HCT116 (cell line): ENCODE measurements at regions not wholly inside any gene's neighbourhood (a gene's known extent, or its start where the extent isn't known, plus 50 kb on each side); places are given as distances from the start of the nearest gene placed in this dataset.
A peak's percentile ranks its signal among the peaks of the same experiment; 100 is the strongest.

Source experiments
- ATAC-seq: fragments of 200-7000 bp; cut with Tn5 transposase; 2 replicates; pipeline ENCODE4 v1.9.1; 2020; ENCODE audit warnings: mild to moderate bottlenecking, moderate library complexity
- BruUV-seq: library from RNA; stranded (reverse); fragments of 400-500 nt; replicated peaks from 2 replicates; lab custom pipeline; 2021; lab: Mats Ljungman, UMichigan
- CTCF ChIA-PET: fragments of 300-600 bp; sonication (Branson Sonifier 250); formaldehyde crosslinking; loops from one replicate; lab custom pipeline; 2021; ENCODE audit warnings: antibody characterized with exemption; lab: Charles Lee
- POLR2A ChIA-PET: fragments of 300-600, 350-600 bp; sonication (Branson Sonifier 250); formaldehyde crosslinking; loops from one replicate; lab custom pipeline; 2021; ENCODE audit warnings: antibody characterized with exemption; lab: Charles Lee
- RAD21 ChIA-PET, 2 experiments: fragments of 300-600 bp; sonication (Branson Sonifier 250); formaldehyde crosslinking; loops; one replicate each; lab custom pipeline; 2023; ENCODE audit warnings: low total read pairs in 2 of 2; ENCODE audit not compliant: uncharacterized antibody in 2 of 2, unreplicated experiment in 2 of 2, low non-redundant PET in 1 of 2; lab: Charles Lee
- DNase-seq: peaks from one replicate; pipeline ENCODE4 v3.0.0-alpha.2; 2010; ENCODE audit warnings: low read depth, low spot score
- H2AFZ ChIP-seq: fragments of 200-600 bp; shearing (Covaris generic), sonication (generic); 2 replicates; pipeline ENCODE4 v1.6.1; 2017; ENCODE audit warnings: low read depth, mixed run types, mixed read lengths, antibody characterized with exemption, low read length; ENCODE audit not compliant: poor library complexity, severe bottlenecking
- H3K27ac ChIP-seq: 2 replicates; pipeline ENCODE4 v1.5.1; 2012; ENCODE audit warnings: low read depth, low read length
- H3K27me3 ChIP-seq: fragments of 200-600 bp; sonication (generic); 2 replicates; pipeline ENCODE4 v1.6.1; 2016; ENCODE audit warnings: mixed run types, low read length, mixed read lengths; ENCODE audit not compliant: insufficient read depth
- H3K36me3 ChIP-seq, 2 experiments: fragments of 200-500 bp in 1 of 2; fragments of 200-600 bp in 1 of 2; sonication (Bioruptor generic) in 1 of 2; sonication (generic) in 1 of 2; 2 replicates each; pipeline versions ENCODE4 v1.5.1 to v1.6.1; 2014 to 2016; ENCODE audit warnings: low read length in 2 of 2, inconsistent platforms in 1 of 2, mixed read lengths in 1 of 2, mixed run types in 1 of 2; ENCODE audit not compliant: insufficient read depth in 2 of 2, control insufficient read depth in 1 of 2
- H3K4me1 ChIP-seq, 2 experiments: fragments of 200-600 bp in 1 of 2; sonication (generic) in 1 of 2; 2 replicates each; pipeline versions ENCODE4 v1.5.1 to v1.6.1; 2012 to 2017; ENCODE audit warnings: low read length in 2 of 2, inconsistent platforms in 1 of 2, mild to moderate bottlenecking in 1 of 2, mixed read lengths in 1 of 2, mixed run types in 1 of 2, moderate library complexity in 1 of 2; ENCODE audit not compliant: insufficient read depth in 2 of 2, control insufficient read depth in 1 of 2
- H3K4me2 ChIP-seq: fragments of 200-600 bp; sonication (generic); 2 replicates; pipeline ENCODE4 v1.6.1; 2017; ENCODE audit warnings: mixed run types, low read length, mixed read lengths
- H3K4me3 ChIP-seq, 2 experiments: fragments of 200-600 bp in 1 of 2; sonication (generic) in 1 of 2; replicated peaks in 1 of 2; 2 replicates each; pipeline ENCODE4 v1.5.1; 2011 to 2016; ENCODE audit warnings: low read length in 2 of 2, control low read depth in 1 of 2, low read depth in 1 of 2, mild to moderate bottlenecking in 1 of 2, mixed read lengths in 1 of 2, mixed run types in 1 of 2
- H3K79me2 ChIP-seq: fragments of 200-600 bp; sonication (generic); 2 replicates; pipeline ENCODE4 v1.6.1; 2017; ENCODE audit warnings: mild to moderate bottlenecking, mixed run types, low read length, moderate library complexity, mixed read lengths; ENCODE audit not compliant: insufficient read depth
- H3K9ac ChIP-seq: fragments of 200-600 bp; sonication (generic); 2 replicates; pipeline ENCODE4 v1.6.1; 2016; ENCODE audit warnings: low read length, mixed read lengths
- H3K9me2 ChIP-seq: fragments of 200-600 bp; sonication (generic), shearing (Covaris generic); 2 replicates; pipeline ENCODE4 v1.6.1; 2017; ENCODE audit warnings: mixed run types, mild to moderate bottlenecking, moderate library complexity; ENCODE audit not compliant: insufficient read depth
- H3K9me3 ChIP-seq, 2 experiments: fragments of 200-500 bp in 1 of 2; fragments of 200-600 bp in 1 of 2; sonication (Bioruptor generic) in 1 of 2; sonication (generic) in 1 of 2; 2 replicates each; pipeline ENCODE4 v1.6.1; 2014 to 2017; ENCODE audit warnings: low read length in 2 of 2, mixed read lengths in 2 of 2, inconsistent platforms in 1 of 2, low read depth in 1 of 2, mild to moderate bottlenecking in 1 of 2, mixed run types in 1 of 2, moderate library complexity in 1 of 2; ENCODE audit not compliant: control insufficient read depth in 1 of 2, insufficient read depth in 1 of 2
- H4K20me1 ChIP-seq: fragments of 200-600 bp; sonication (generic), shearing (Covaris generic); 2 replicates; pipeline ENCODE4 v1.6.1; 2017; ENCODE audit warnings: mixed run types, mild to moderate bottlenecking, moderate library complexity; ENCODE audit not compliant: insufficient read depth
- CBX3 ChIP-seq: IDR thresholded peaks from 2 replicates; pipeline ENCODE4 v1.6.1; 2012; ENCODE audit warnings: low read depth
- CTCF ChIP-seq, 3 experiments: fragments of 200-600 bp in 1 of 3; sonication (generic) in 1 of 3; IDR thresholded peaks in 2 of 3; conservative IDR thresholded peaks in 1 of 3; 2 replicates each; pipeline ENCODE4 v1.5.1; 2012 to 2017; ENCODE audit warnings: low read depth in 2 of 3, low read length in 2 of 3, antibody characterized with exemption in 1 of 3, borderline replicate concordance in 1 of 3, control low read depth in 1 of 3, mild to moderate bottlenecking in 1 of 3, mixed read lengths in 1 of 3, mixed run types in 1 of 3, moderate library complexity in 1 of 3; ENCODE audit not compliant: insufficient read depth in 1 of 3
- EGR1 ChIP-seq: IDR thresholded peaks from 2 replicates; pipeline ENCODE4 v1.6.1; 2012; ENCODE audit warnings: low read depth
- ELF1 ChIP-seq: IDR thresholded peaks from 2 replicates; pipeline ENCODE4 v1.6.1; 2012; ENCODE audit warnings: low read depth, borderline replicate concordance
- EZH2 ChIP-seq: fragments of 200-600 bp; sonication (generic); IDR thresholded peaks from 2 replicates; pipeline ENCODE4 v1.6.1; 2017; ENCODE audit warnings: antibody characterized with exemption, mixed run types
- FOSL1 ChIP-seq: IDR thresholded peaks from 2 replicates; pipeline ENCODE4 v1.6.1; 2012; ENCODE audit warnings: low read depth
- JUND ChIP-seq: IDR thresholded peaks from 2 replicates; pipeline ENCODE4 v1.6.1; 2012
- MAX ChIP-seq: IDR thresholded peaks from 2 replicates; pipeline ENCODE4 v1.6.1; 2012
- POLR2A ChIP-seq: IDR thresholded peaks from 2 replicates; pipeline ENCODE4 v1.7.0; 2011; ENCODE audit warnings: borderline replicate concordance; ENCODE audit not compliant: insufficient read depth, insufficient read length; ENCODE audit errors: extremely low read depth
- POLR2AphosphoS5 ChIP-seq: IDR thresholded peaks from 2 replicates; pipeline ENCODE4 v1.6.1; 2011; ENCODE audit warnings: mild to moderate bottlenecking, low read depth, low read length, moderate library complexity
- RAD21 ChIP-seq: IDR thresholded peaks from 2 replicates; pipeline ENCODE4 v1.6.1; 2012; ENCODE audit warnings: low read depth, mild to moderate bottlenecking
- SP1 ChIP-seq: IDR thresholded peaks from 2 replicates; pipeline ENCODE4 v1.6.1; 2012; ENCODE audit warnings: low read depth
- TCF7L2 ChIP-seq: IDR thresholded peaks from 2 replicates; pipeline ENCODE4 v1.7.0; 2011; ENCODE audit warnings: borderline replicate concordance, inconsistent platforms; ENCODE audit not compliant: insufficient read depth, insufficient read length; ENCODE audit errors: extremely low read depth
- ZFX ChIP-seq: fragments of 450-650 bp; IDR thresholded peaks from 2 replicates; pipeline ENCODE4 v1.6.1; 2017
- ZNF274 ChIP-seq: fragments of 200-500 bp; sonication (Bioruptor generic); IDR thresholded peaks from 2 replicates; pipeline ENCODE4 v1.6.1; 2014; ENCODE audit warnings: mild to moderate bottlenecking, low read depth, low read length, inconsistent platforms
- intact Hi-C: fragments of 100-400 bp; cut with micrococcal nuclease; formaldehyde crosslinking; loops from 2 replicates; pipeline ENCODE4 v1.10.0; 2022
- TF ChIP-seq, protein P1 (sequence below): IDR thresholded peaks from 2 replicates; pipeline ENCODE4 v1.6.1; 2012; ENCODE audit warnings: low read depth

GRCh38 chr6:166697113-166697512 is 70.1 kb upstream of the RPS6KA2 start:
- no peak overlapping the region for H3K4me3 ChIP-seq
- intact Hi-C loops: loop anchor here (10.0 kb wide), 1 partner anchor 142 kb away; no protein-coding TSS in a partner anchor
- ChIA-PET POLR2A (no interaction called here), RAD21 (no interaction called here)
- no peaks in the 10 kb centered on the region for H3K9me3 ChIP-seq
- H3K9ac ChIP-seq: no peak overlapping the region
- no peak overlapping the region for H3K4me2 ChIP-seq
- H2AFZ ChIP-seq: no peak overlapping the region
- H3K4me1 ChIP-seq: peaks cover 26 to 33% of the 10 kb centered on the region in 2 experiments
- H3K27ac ChIP-seq: no peak overlapping the region
- H3K9me2 ChIP-seq: no peaks in the 10 kb centered on the region
- no peak for ATAC-seq
- peaks cover 6% of the 10 kb centered on the region; the same call in 1 of the 2 replicates for H3K27me3 ChIP-seq
- DNase-seq: no peak
- TF ChIP-seq POLR2A: no peak
- TF ChIP-seq FOSL1: no peak
- no peak for TF ChIP-seq RAD21
- TF ChIP-seq CBX3: no peak
- TF ChIP-seq, all 23 proteins: peak for 0
- Histone ChIP-seq H3K36me3 (no peaks in the 10 kb centered on the region), H4K20me1 (no peaks in the 10 kb centered on the region), H3K79me2 (no peaks in the 10 kb centered on the region)
- CTCF ChIA-PET: no interaction called here
- BruUV-seq: no TSS peak

DNA sequence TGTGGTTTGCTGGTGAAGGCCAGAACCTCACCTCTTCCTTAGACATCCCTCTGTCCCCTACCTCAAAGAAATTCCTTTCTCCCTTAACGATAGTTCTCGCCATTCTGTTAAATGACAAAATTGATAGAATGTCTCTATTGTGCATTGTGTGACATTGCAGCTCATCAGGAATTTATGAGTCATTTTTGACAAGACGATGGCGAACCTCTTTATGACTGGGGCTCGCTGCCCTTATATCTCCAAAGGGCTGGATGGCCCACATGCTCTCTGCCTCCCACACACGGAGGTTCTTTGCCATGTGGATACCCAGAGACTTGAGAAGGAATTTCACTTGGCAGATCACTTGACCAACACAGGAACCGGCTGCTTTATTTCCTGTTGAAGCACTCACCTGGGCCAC is 66.8 kb upstream of the RPS6KA2 start:
- DNase-seq (peak; percentile 67), ATAC-seq (peak; percentile 57)
- Histone ChIP-seq H3K79me2 (no peaks in the 10 kb centered on the region), H3K27me3 (no peaks in the 10 kb centered on the region), H3K4me2 (peak overlapping the region; percentile 74), H3K36me3 (no peaks in the 10 kb centered on the region), H3K4me3 (peak overlapping the region in 1 of 2 experiments; percentile 30; a peak in 2 of 4 replicates), H3K27ac (peak overlapping the region; percentile 48; the same call in 1 of the 2 replicates), H4K20me1 (no peaks in the 10 kb centered on the region), H3K4me1 (peaks cover 53 to 61% of the 10 kb centered on the region in 2 experiments), H3K9me2 (no peaks in the 10 kb centered on the region), H2AFZ (peak overlapping the region; percentile 89), H3K9me3 (no peaks in the 10 kb centered on the region), H3K9ac (no peak overlapping the region)
- intact Hi-C loops: loop anchor here (5.0 to 10.0 kb wide), 2 partner anchors 139 to 182 kb away; no protein-coding TSS in a partner anchor
- ChIA-PET RAD21 (no interaction called here), POLR2A (interaction anchor here (0.5 kb wide), 1 partner anchor 67 kb away, joined by 4 read pairs; the partner anchor contains the start of gene RPS6KA2), CTCF (no interaction called here)
- BruUV-seq: no TSS peak
- no peak for TF ChIP-seq ZFX
- no peak for TF ChIP-seq TCF7L2
- TF ChIP-seq EGR1: peak; percentile 72
- TF ChIP-seq CTCF (IDR thresholded peaks at IDR 0.05 in 2 of 3, conservative IDR thresholded peaks at IDR 0.05 in 1 of 3; ENCODE audit: borderline replicate concordance in 1 of 3, insufficient read depth in 1 of 3, low read depth in 2 of 3, low read length in 2 of 3): no peak
- peak; percentile 76 for TF ChIP-seq FOSL1
- TF ChIP-seq ELF1: no peak
- TF ChIP-seq, protein P1, sequence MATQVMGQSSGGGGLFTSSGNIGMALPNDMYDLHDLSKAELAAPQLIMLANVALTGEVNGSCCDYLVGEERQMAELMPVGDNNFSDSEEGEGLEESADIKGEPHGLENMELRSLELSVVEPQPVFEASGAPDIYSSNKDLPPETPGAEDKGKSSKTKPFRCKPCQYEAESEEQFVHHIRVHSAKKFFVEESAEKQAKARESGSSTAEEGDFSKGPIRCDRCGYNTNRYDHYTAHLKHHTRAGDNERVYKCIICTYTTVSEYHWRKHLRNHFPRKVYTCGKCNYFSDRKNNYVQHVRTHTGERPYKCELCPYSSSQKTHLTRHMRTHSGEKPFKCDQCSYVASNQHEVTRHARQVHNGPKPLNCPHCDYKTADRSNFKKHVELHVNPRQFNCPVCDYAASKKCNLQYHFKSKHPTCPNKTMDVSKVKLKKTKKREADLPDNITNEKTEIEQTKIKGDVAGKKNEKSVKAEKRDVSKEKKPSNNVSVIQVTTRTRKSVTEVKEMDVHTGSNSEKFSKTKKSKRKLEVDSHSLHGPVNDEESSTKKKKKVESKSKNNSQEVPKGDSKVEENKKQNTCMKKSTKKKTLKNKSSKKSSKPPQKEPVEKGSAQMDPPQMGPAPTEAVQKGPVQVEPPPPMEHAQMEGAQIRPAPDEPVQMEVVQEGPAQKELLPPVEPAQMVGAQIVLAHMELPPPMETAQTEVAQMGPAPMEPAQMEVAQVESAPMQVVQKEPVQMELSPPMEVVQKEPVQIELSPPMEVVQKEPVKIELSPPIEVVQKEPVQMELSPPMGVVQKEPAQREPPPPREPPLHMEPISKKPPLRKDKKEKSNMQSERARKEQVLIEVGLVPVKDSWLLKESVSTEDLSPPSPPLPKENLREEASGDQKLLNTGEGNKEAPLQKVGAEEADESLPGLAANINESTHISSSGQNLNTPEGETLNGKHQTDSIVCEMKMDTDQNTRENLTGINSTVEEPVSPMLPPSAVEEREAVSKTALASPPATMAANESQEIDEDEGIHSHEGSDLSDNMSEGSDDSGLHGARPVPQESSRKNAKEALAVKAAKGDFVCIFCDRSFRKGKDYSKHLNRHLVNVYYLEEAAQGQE: no peak
- no peak for TF ChIP-seq POLR2AphosphoS5
- TF ChIP-seq EZH2: no peak
- no peak for TF ChIP-seq ZNF274
- TF ChIP-seq SP1: peak; percentile 57; the same call in 1 of the 2 replicates
- peak; percentile 75; the same call in 1 of the 2 replicates for TF ChIP-seq MAX
- no peak for TF ChIP-seq CBX3
- peak; percentile 65 for TF ChIP-seq JUND
